Effector memory CD8-positive, alpha-beta T cell (primary cell): ENCODE measurements at regions not wholly inside any gene's neighbourhood (a gene's known extent, or its start where the extent isn't known, plus 50 kb on each side); places are given as distances from the start of the nearest gene placed in this dataset.

Experiments
- ATAC-seq: fragments of 150-1000 bp; cut with Tn5 transposase; replicated peaks from 2 replicates; pipeline ENCODE4 v1.10.0; 2021; ENCODE audit warnings: mild to moderate bottlenecking, moderate library complexity
- DNase-seq, 3 experiments: peaks; one replicate each; pipeline ENCODE4 v3.0.0; 2021
- H3K27ac Mint-ChIP-seq, 2 donors: one replicate each; pipeline ENCODE4 v1.8.0; 2022; ENCODE audit warnings: mild to moderate bottlenecking in 2 of 2, mixed read lengths in 2 of 2, moderate library complexity in 2 of 2
- H3K27me3 Mint-ChIP-seq, 2 donors: one replicate each; pipeline ENCODE4 v1.8.0; 2022; ENCODE audit warnings: mixed read lengths in 2 of 2
- H3K36me3 Mint-ChIP-seq: one replicate; pipeline ENCODE4 v1.8.0; 2022; ENCODE audit warnings: mild to moderate bottlenecking, moderate library complexity, mixed read lengths; ENCODE audit not compliant: insufficient read depth
- H3K4me1 Mint-ChIP-seq, 2 donors: one replicate each; pipeline ENCODE4 v1.8.0; 2022; ENCODE audit warnings: low read depth in 2 of 2, mixed read lengths in 2 of 2
- H3K4me3 Mint-ChIP-seq, 2 donors: one replicate each; pipeline ENCODE4 v1.8.0; 2022; ENCODE audit warnings: mild to moderate bottlenecking in 2 of 2, mixed read lengths in 2 of 2, moderate library complexity in 2 of 2
- H3K9me3 Mint-ChIP-seq, 2 donors: one replicate each; pipeline ENCODE4 v1.8.0; 2022; ENCODE audit warnings: mixed read lengths in 2 of 2

- Mint-ChIP-seq H3K27me3 (no peaks in the 10 kb centered on the region), H3K36me3 (no peaks in the 10 kb centered on the region), H3K4me3 (no peak overlapping the region), H3K9me3 (peaks cover 0 to 2% of the 10 kb centered on the region in 2 donors), H3K27ac (no peak overlapping the region), H3K4me1 (no peaks in the 10 kb centered on the region)
- DNase-seq (no peak), ATAC-seq (no peak)
Measured at GRCh38 chr13:80558074-80558473, 217.1 kb upstream of the SPRY2 start.

DNA sequence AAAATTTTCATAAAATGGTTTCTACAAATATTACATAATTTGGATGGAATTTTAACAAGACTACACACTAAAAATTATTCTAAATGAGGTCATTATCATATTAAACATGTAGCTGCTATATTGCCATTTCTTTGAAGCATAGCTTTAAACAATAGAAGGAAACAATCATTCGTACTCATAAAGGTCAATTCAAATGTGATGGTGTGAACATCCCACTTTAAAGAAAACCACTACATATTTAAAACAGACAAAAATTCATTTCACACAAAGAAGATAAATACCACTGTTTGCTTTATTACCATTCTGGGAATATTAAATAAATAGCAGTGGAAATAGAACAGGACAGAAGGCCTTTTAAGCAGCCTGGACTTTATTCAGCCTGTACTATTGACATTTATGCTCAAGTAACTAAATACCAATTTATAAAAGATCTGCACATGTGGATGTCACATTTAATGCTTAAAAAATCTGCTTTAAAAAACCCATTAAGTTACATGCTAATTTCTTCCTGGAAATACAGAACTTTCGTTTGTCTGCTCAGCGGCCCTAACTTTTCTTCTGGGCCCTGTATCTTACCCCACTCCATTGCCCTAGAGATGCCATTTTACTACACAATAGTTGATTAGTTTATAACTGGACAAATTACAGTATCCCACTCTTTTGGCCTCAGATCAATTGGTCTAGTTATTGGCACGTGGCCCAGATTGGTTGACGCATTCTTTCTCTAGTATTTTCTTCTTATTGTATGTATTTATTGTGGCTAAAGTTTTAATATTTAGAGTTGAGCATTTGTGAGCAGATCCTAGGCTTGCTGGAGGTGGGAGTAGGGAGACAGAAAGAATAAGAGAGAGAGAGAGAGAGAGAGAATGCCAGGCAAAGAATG is 215.1 kb upstream of the SPRY2 start:
- H3K9me3 Mint-ChIP-seq, result peaks cover 0 to 2% of the 10 kb centered on the region in 2 donors
- H3K4me3 Mint-ChIP-seq, result no peak overlapping the region
- H3K27me3 Mint-ChIP-seq, result no peaks in the 10 kb centered on the region
- DNase-seq (no peak), ATAC-seq (no peak)
- H3K36me3 Mint-ChIP-seq, result no peaks in the 10 kb centered on the region
- no peaks in the 10 kb centered on the region for H3K4me1 Mint-ChIP-seq
- no peak overlapping the region for H3K27ac Mint-ChIP-seq

DNA sequence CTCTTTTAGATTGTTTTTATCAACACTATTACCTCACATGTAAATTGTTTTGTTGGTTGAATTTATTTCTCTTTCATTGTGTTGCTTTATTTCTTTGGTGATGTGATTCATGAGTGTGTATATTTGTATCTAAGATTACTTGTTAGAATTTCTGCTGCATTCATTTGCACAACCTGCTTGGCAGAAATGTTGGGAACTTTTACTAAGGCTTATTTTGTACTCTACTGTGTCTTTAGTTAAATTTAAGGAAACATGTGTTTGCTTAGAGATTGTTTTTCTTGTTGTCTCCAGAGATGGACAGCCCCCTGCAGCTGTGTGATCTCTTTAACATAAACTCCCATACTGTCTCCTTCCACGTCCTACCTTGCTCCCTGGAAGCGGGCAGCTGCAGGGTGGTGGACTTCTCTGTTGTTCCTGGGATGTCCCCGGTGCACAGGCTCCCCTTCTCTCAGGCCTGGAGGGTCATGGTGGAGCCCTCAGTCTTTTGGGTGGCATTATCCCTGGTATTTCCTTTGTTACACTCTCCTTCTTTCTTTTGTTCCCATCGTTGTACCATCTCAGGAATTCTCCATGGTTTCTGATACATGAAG is 212.0 kb upstream of the SPRY2 start:
- ATAC-seq (no peak), DNase-seq (no peak)
- Mint-ChIP-seq H3K9me3 (no peaks in the 10 kb centered on the region), H3K4me1 (no peaks in the 10 kb centered on the region), H3K27me3 (no peaks in the 10 kb centered on the region), H3K27ac (no peak overlapping the region), H3K4me3 (no peak overlapping the region), H3K36me3 (no peaks in the 10 kb centered on the region)

GRCh38 chr13:80551650-80552497 is 210.9 kb upstream of the SPRY2 start:
- Mint-ChIP-seq H3K4me1 (no peaks in the 10 kb centered on the region), H3K36me3 (no peaks in the 10 kb centered on the region), H3K9me3 (no peaks in the 10 kb centered on the region), H3K4me3 (no peak overlapping the region), H3K27ac (no peak overlapping the region), H3K27me3 (no peaks in the 10 kb centered on the region)
- ATAC-seq, result no peak
- no peak for DNase-seq

- Mint-ChIP-seq H3K27ac (no peak overlapping the region), H3K9me3 (no peaks in the 10 kb centered on the region), H3K36me3 (no peaks in the 10 kb centered on the region), H3K4me3 (no peak overlapping the region), H3K4me1 (no peaks in the 10 kb centered on the region), H3K27me3 (no peaks in the 10 kb centered on the region)
- ATAC-seq (no peak), DNase-seq (no peak)
Measured at GRCh38 chr13:80550971-80551441, 210.1 kb upstream of the SPRY2 start.

DNA sequence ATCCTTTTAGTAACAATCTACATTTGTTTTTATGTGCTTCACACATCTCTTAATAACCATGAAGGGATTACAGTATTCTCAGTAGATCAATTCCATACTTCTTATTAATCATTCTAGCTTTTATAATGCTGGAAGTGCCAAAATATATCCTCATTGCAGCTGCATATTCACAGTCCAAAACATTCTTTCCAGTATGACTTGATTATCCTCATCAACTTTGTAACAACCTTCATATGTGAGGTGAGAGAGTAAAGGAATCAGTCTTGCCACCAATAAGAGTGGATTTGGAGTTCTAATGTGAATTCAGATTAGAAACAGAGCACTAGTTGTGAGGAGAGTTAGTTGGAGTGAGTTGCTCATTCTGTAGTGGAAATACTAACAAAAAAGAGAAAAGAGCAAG is 208.0 kb upstream of the SPRY2 start:
- no peak overlapping the region for H3K27ac Mint-ChIP-seq
- ATAC-seq (no peak), DNase-seq (no peak)
- H3K4me3 Mint-ChIP-seq, result no peak overlapping the region
- no peaks in the 10 kb centered on the region for H3K27me3 Mint-ChIP-seq
- H3K36me3 Mint-ChIP-seq, result no peaks in the 10 kb centered on the region
- peaks cover 0 to 10% of the 10 kb centered on the region in 2 donors for H3K9me3 Mint-ChIP-seq
- H3K4me1 Mint-ChIP-seq, result no peaks in the 10 kb centered on the region

GRCh38 chr13:80547885-80548825 is 207.2 kb upstream of the SPRY2 start:
- Mint-ChIP-seq H3K4me1 (no peaks in the 10 kb centered on the region), H3K36me3 (no peaks in the 10 kb centered on the region), H3K27me3 (no peaks in the 10 kb centered on the region), H3K4me3 (no peak overlapping the region), H3K27ac (no peak overlapping the region), H3K9me3 (peaks cover 0 to 11% of the 10 kb centered on the region in 2 donors)
- ATAC-seq, result no peak
- no peak for DNase-seq

- no peaks in the 10 kb centered on the region for H3K4me1 Mint-ChIP-seq
- H3K4me3 Mint-ChIP-seq, result no peak overlapping the region
- no peaks in the 10 kb centered on the region for H3K27me3 Mint-ChIP-seq
- no peak overlapping the region for H3K27ac Mint-ChIP-seq
- no peak for ATAC-seq
- H3K36me3 Mint-ChIP-seq, result no peaks in the 10 kb centered on the region
- H3K9me3 Mint-ChIP-seq, result peaks cover 0 to 11% of the 10 kb centered on the region in 2 donors
- DNase-seq, result no peak
Measured at GRCh38 chr13:80547341-80547740, 206.4 kb upstream of the SPRY2 start.

DNA sequence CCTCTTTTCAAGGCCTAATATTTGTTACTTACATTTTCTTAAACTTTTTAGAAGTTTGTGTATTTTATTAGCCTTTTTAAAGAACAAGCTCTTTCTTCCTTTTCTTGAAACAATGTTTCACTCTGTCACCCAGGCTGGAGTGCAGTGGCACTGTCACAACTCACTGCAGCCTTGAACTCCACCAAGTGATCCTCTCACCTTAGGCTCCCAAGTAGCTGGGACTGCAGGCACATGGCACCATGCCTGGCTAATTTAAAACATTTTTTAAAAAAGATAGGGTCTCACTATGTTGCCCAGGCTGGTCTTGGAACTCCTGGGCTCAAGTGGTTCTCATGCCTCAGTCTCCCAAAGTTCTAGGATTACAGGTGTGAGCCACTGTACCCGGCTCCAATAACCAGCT is 192.2 kb upstream of the SPRY2 start:
- Mint-ChIP-seq H3K4me3 (no peak overlapping the region), H3K27ac (no peak overlapping the region), H3K27me3 (no peaks in the 10 kb centered on the region), H3K4me1 (no peaks in the 10 kb centered on the region), H3K36me3 (no peaks in the 10 kb centered on the region), H3K9me3 (peaks cover 0 to 1% of the 10 kb centered on the region in 2 donors)
- ATAC-seq, result no peak
- DNase-seq, result no peak

DNA sequence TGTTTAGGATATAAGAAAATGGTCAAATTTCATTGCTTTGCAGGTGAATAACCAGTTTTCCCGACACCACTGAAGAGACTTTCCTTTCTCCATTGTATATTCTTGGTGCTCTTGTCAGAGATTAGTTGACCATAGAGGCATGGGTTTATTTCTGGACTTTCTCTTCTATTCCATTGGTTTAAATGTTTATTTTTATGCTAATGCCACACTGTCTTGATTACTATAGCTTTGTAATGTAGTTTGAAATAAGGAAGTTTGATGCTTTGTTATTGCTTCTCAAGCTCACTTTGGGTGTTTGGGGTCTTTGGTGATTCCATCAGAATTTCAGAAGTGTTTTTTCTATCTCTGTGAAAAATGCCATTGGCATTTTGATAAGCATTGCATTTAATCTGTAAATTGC is 190.0 kb upstream of the SPRY2 start:
- Mint-ChIP-seq H3K9me3 (peaks cover 0 to 1% of the 10 kb centered on the region in 2 donors), H3K27me3 (no peaks in the 10 kb centered on the region), H3K27ac (no peak overlapping the region), H3K36me3 (no peaks in the 10 kb centered on the region), H3K4me1 (no peaks in the 10 kb centered on the region), H3K4me3 (no peak overlapping the region)
- no peak for ATAC-seq
- no peak for DNase-seq

DNA sequence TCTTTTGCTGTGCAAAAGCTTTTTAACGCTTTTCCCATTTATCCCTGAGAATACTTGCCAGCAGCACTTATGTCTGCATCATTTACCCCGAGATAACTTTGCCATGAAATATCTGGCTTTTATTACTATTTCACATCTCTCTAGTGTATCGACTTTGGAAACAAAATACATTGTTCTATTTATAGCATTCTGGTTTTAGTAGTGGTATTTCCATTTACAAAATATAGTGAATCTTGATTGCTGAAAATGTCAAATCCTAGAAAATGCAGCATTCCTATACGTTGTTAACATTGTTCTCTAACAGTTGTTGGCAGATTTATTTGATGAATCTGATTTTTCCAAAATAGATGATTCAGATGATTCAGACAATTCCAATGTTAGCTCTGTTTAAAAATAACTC is 189.3 kb upstream of the SPRY2 start:
- DNase-seq (no peak), ATAC-seq (no peak)
- Mint-ChIP-seq H3K27ac (no peak overlapping the region), H3K36me3 (no peaks in the 10 kb centered on the region), H3K4me1 (no peaks in the 10 kb centered on the region), H3K27me3 (no peaks in the 10 kb centered on the region), H3K4me3 (no peak overlapping the region), H3K9me3 (peaks cover 0 to 1% of the 10 kb centered on the region in 2 donors)

DNA sequence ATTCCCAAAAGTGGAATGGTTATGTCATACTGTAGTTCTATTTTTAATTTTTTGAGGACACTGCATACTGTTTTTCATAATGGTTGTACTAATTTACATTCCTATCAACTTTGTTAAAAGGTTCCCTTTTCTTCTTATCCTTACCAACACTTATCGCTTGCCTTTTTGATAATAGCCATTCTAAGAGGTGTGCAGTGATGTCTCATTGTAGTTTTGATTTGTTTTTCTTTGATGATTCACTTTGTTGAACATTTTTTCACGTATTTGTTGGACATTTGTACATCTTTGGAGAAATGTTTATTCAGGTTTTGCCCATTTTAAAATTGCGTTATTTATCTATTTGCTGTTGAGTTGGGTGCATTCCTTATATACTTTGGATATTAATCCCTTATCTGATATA is 188.8 kb upstream of the SPRY2 start:
- peaks cover 0 to 1% of the 10 kb centered on the region in 2 donors for H3K9me3 Mint-ChIP-seq
- DNase-seq (no peak), ATAC-seq (no peak)
- no peak overlapping the region for H3K4me3 Mint-ChIP-seq
- no peaks in the 10 kb centered on the region for H3K4me1 Mint-ChIP-seq
- no peaks in the 10 kb centered on the region for H3K27me3 Mint-ChIP-seq
- no peaks in the 10 kb centered on the region for H3K36me3 Mint-ChIP-seq
- no peak overlapping the region for H3K27ac Mint-ChIP-seq

GRCh38 chr13:80528733-80529132 is 187.8 kb upstream of the SPRY2 start:
- Mint-ChIP-seq H3K9me3 (peaks cover 0 to 1% of the 10 kb centered on the region in 2 donors), H3K4me3 (no peak overlapping the region), H3K27ac (no peak overlapping the region), H3K36me3 (no peaks in the 10 kb centered on the region), H3K4me1 (no peaks in the 10 kb centered on the region), H3K27me3 (no peaks in the 10 kb centered on the region)
- ATAC-seq (no peak), DNase-seq (no peak)
